ENCODE measurements at regions not wholly inside any gene's neighbourhood (a gene's known extent, or its start where the extent isn't known, plus 50 kb on each side); places are given as distances from the start of the nearest gene placed in this dataset.

GRCh38 chr14:34208532-34208931 is 253.5 kb downstream of the SPTSSA start:
- no peak for TF ChIP-seq CTCF (IDR thresholded peaks at IDR 0.05)

- TF ChIP-seq CTCF (IDR thresholded peaks at IDR 0.05), result no peak
These were observed 254.9 kb upstream of the EGLN3 start for GRCh38 chr14:34205799-34206198.

GRCh38 chr14:34204774-34205173 is 253.9 kb upstream of the EGLN3 start:
- TF ChIP-seq CTCF (IDR thresholded peaks at IDR 0.05), result no peak

GRCh38 chr14:34203251-34203722 is 252.4 kb upstream of the EGLN3 start:
- no peak for TF ChIP-seq CTCF (IDR thresholded peaks at IDR 0.05)

GRCh38 chr14:34201909-34202637 is 251.2 kb upstream of the EGLN3 start:
- no peak for TF ChIP-seq CTCF (IDR thresholded peaks at IDR 0.05)

GRCh38 chr14:34199585-34199984 is 248.7 kb upstream of the EGLN3 start:
- no peak for TF ChIP-seq CTCF (IDR thresholded peaks at IDR 0.05)

- TF ChIP-seq CTCF (IDR thresholded peaks at IDR 0.05), result no peak
These were observed 247.2 kb upstream of the EGLN3 start for GRCh38 chr14:34198096-34198495.

- no peak for TF ChIP-seq CTCF (IDR thresholded peaks at IDR 0.05)
These were observed 245.1 kb upstream of the EGLN3 start for GRCh38 chr14:34195964-34196363.
